H9 (cell line): ENCODE measurements at regions not wholly inside any gene's neighbourhood (a gene's known extent, or its start where the extent isn't known, plus 50 kb on each side); places are given as distances from the start of the nearest gene placed in this dataset.

Experiments
- DNase-seq: peaks from one replicate; pipeline ENCODE4 v3.0.0-alpha.2; 2017
- H2AFZ ChIP-seq: one replicate; pipeline ENCODE4 v1.6.1; 2013; ENCODE audit warnings: mild to moderate bottlenecking, low read length, control low read depth, moderate library complexity
- H2AK5ac ChIP-seq: 2 replicates; pipeline ENCODE4 v1.6.1; 2013; ENCODE audit warnings: low read length, control low read depth, mixed read lengths; ENCODE audit not compliant: insufficient read length
- H2BK120ac ChIP-seq: one replicate; pipeline ENCODE4 v1.6.1; 2013; ENCODE audit warnings: low read depth, mild to moderate bottlenecking, low read length, control low read depth, inconsistent platforms; ENCODE audit not compliant: poor library complexity, severe bottlenecking
- H2BK12ac ChIP-seq: 2 replicates; pipeline ENCODE4 v1.6.1; 2013; ENCODE audit warnings: low read length, control low read depth, mixed read lengths, low read depth; ENCODE audit not compliant: insufficient read length
- H2BK15ac ChIP-seq: 2 replicates; pipeline ENCODE4 v1.6.1; 2013; ENCODE audit warnings: low read depth, low read length, control low read depth
- H2BK20ac ChIP-seq: one replicate; pipeline ENCODE4 v1.6.1; 2013; ENCODE audit warnings: low read depth, mild to moderate bottlenecking, low read length, control low read depth, inconsistent platforms; ENCODE audit not compliant: poor library complexity, severe bottlenecking
- H2BK5ac ChIP-seq: 2 replicates; pipeline ENCODE4 v1.6.1; 2013; ENCODE audit warnings: low read length, control low read depth, mixed read lengths; ENCODE audit not compliant: insufficient read length
- H3K14ac ChIP-seq: 2 replicates; pipeline ENCODE4 v1.6.1; 2013; ENCODE audit warnings: low read length, control low read depth; ENCODE audit not compliant: insufficient read depth
- H3K18ac ChIP-seq: 2 replicates; pipeline ENCODE4 v1.6.1; 2013; ENCODE audit warnings: low read depth, mild to moderate bottlenecking, mixed read lengths, low read length, control low read depth; ENCODE audit not compliant: insufficient read length
- H3K23ac ChIP-seq: 2 replicates; pipeline ENCODE4 v1.6.1; 2013; ENCODE audit warnings: low read length, control low read depth, mixed read lengths, low read depth; ENCODE audit not compliant: insufficient read length
- H3K23me2 ChIP-seq: 2 replicates; pipeline ENCODE4 v1.6.1; 2013; ENCODE audit warnings: low read depth, mild to moderate bottlenecking, mixed read lengths, low read length, control low read depth; ENCODE audit not compliant: insufficient read length, poor library complexity, severe bottlenecking
- H3K27ac ChIP-seq: 2 replicates; pipeline ENCODE4 v1.5.1; 2013; ENCODE audit warnings: low read length, control low read depth, mixed read lengths, low read depth; ENCODE audit not compliant: insufficient read length
- H3K27me3 ChIP-seq: 2 replicates; pipeline ENCODE4 v1.6.1; 2013; ENCODE audit warnings: low read length, control low read depth, inconsistent platforms; ENCODE audit not compliant: insufficient read depth
- H3K4ac ChIP-seq: 2 replicates; pipeline ENCODE4 v1.6.1; 2013; ENCODE audit warnings: low read depth, mild to moderate bottlenecking, control low read depth, inconsistent platforms, low read length, moderate library complexity
- H3K4me1 ChIP-seq: 2 replicates; pipeline ENCODE4 v1.6.1; 2013; ENCODE audit warnings: low read length, control low read depth, inconsistent platforms; ENCODE audit not compliant: insufficient read depth
- H3K4me2 ChIP-seq: 2 replicates; pipeline ENCODE4 v1.6.1; 2013; ENCODE audit warnings: low read length, control low read depth, mixed read lengths; ENCODE audit not compliant: insufficient read length, insufficient read depth
- H3K56ac ChIP-seq: 2 replicates; pipeline ENCODE4 v1.6.1; 2013; ENCODE audit warnings: low read depth, mild to moderate bottlenecking, mixed read lengths, low read length, control low read depth; ENCODE audit not compliant: insufficient read length
- H3K79me1 ChIP-seq: 2 replicates; pipeline ENCODE4 v1.6.1; 2013; ENCODE audit warnings: low read depth, mild to moderate bottlenecking, moderate library complexity, low read length, control low read depth, inconsistent platforms; ENCODE audit not compliant: insufficient read depth, poor library complexity, severe bottlenecking
- H3K79me2 ChIP-seq: 2 replicates; pipeline ENCODE4 v1.6.1; 2013; ENCODE audit warnings: low read length, control low read depth, inconsistent platforms; ENCODE audit not compliant: insufficient read depth
- H3K9ac ChIP-seq: 2 replicates; pipeline ENCODE4 v1.6.1; 2013; ENCODE audit warnings: low read length, control low read depth, mixed read lengths; ENCODE audit not compliant: insufficient read length; ENCODE audit errors: extremely low read depth
- H3K9me3 ChIP-seq: one replicate; pipeline ENCODE4 v1.6.1; 2013; ENCODE audit warnings: low read depth, low read length, inconsistent platforms; ENCODE audit not compliant: control insufficient read depth
- H3T11ph ChIP-seq: one replicate; pipeline ENCODE4 v1.6.1; 2013; ENCODE audit warnings: mild to moderate bottlenecking, low read length, control low read depth, inconsistent platforms
- H4K20me1 ChIP-seq: one replicate; pipeline ENCODE4 v1.6.1; 2013; ENCODE audit not compliant: control insufficient read depth, insufficient read length, insufficient read depth
- H4K5ac ChIP-seq: 2 replicates; pipeline ENCODE4 v1.6.1; 2013; ENCODE audit warnings: low read depth, mild to moderate bottlenecking, mixed read lengths, low read length, control low read depth; ENCODE audit not compliant: insufficient read length
- H4K8ac ChIP-seq: replicated peaks from 2 replicates; pipeline ENCODE4 v1.6.1; 2013; ENCODE audit warnings: low read length, control low read depth, mixed read lengths, low read depth; ENCODE audit not compliant: insufficient read length
- H4K91ac ChIP-seq: 2 replicates; pipeline ENCODE4 v1.6.1; 2013; ENCODE audit warnings: low read depth, mild to moderate bottlenecking, moderate library complexity, mixed read lengths, low read length, control low read depth; ENCODE audit not compliant: insufficient read length
- H3K27ac Mint-ChIP-seq, 3 experiments: 2 replicates in 2 of 3; 3 replicates in 1 of 3; pipeline ENCODE4 v1.8.0; 2020 to 2021; ENCODE audit warnings: mixed read lengths in 3 of 3, mild to moderate bottlenecking in 1 of 3, moderate library complexity in 1 of 3
- H3K27me3 Mint-ChIP-seq: 2 replicates; pipeline ENCODE4 v1.8.0; 2021; ENCODE audit warnings: low read depth, mild to moderate bottlenecking, moderate library complexity, mixed read lengths
- H3K36me3 Mint-ChIP-seq, 3 experiments: 2 replicates in 2 of 3; 3 replicates in 1 of 3; pipeline ENCODE4 v1.8.0; 2020 to 2021; ENCODE audit warnings: low read depth in 3 of 3, mixed read lengths in 3 of 3; ENCODE audit not compliant: insufficient read depth in 1 of 3
- H3K4me1 Mint-ChIP-seq, 2 experiments: 2 replicates each; pipeline ENCODE4 v1.8.0; 2020; ENCODE audit warnings: mixed read lengths in 2 of 2
- H3K4me3 Mint-ChIP-seq, 2 experiments: 2 replicates in 1 of 2; 3 replicates in 1 of 2; pipeline ENCODE4 v1.8.0; 2020 to 2021; ENCODE audit warnings: mild to moderate bottlenecking in 2 of 2, mixed read lengths in 2 of 2, moderate library complexity in 1 of 2
- H3K9me3 Mint-ChIP-seq, 2 experiments: 2 replicates in 1 of 2; 3 replicates in 1 of 2; pipeline ENCODE4 v1.8.0; 2020; ENCODE audit warnings: mild to moderate bottlenecking in 2 of 2, mixed read lengths in 2 of 2, moderate library complexity in 1 of 2
- CTCF ChIP-seq: fragments of 200-600 bp; sonication (generic); conservative IDR thresholded peaks from 3 replicates; pipeline ENCODE4 v1.8.0; 2021; ENCODE audit warnings: antibody characterized with exemption, mild to moderate bottlenecking
- WGBS: extraction: QIAGEN DNeasy Blood & Tissue Kit; methylation state at CpG from one replicate; pipeline ENCODE4 v1.1.7; 2013; ENCODE audit warnings: missing lambda C conversion rate, low lambda C conversion rate, mixed read lengths; ENCODE audit not compliant: insufficient read length; ENCODE audit errors: extremely low coverage; 5-methylcytosine and 5-hydroxymethylcytosine counted together

- no peak overlapping the region for H3K14ac ChIP-seq
- Mint-ChIP-seq H3K27ac (no peak overlapping the region), H3K4me1 (peaks cover 8 to 14% of the 10 kb centered on the region in 2 experiments), H3K9me3 (no peaks in the 10 kb centered on the region; a peak in 1 of 5 replicates), H3K4me3 (no peak overlapping the region), H3K27me3 (peaks cover 15% of the 10 kb centered on the region), H3K36me3 (no peaks in the 10 kb centered on the region)
- H2AFZ ChIP-seq = no peak overlapping the region
- no peak overlapping the region for H3K27ac ChIP-seq
- H2BK12ac ChIP-seq = no peak overlapping the region
- no CpG with 5 or more reads among the region's 2 CpGs for WGBS
- H2BK20ac ChIP-seq = no peak overlapping the region
- no peaks in the 10 kb centered on the region for H3K79me2 ChIP-seq
- no peak overlapping the region for H3K18ac ChIP-seq
- H3K79me1 ChIP-seq = no peaks in the 10 kb centered on the region
- H3K4me1 ChIP-seq = no peaks in the 10 kb centered on the region
- no peak overlapping the region for H3K4ac ChIP-seq
- no peak for DNase-seq
- no peak for TF ChIP-seq CTCF
- no peak overlapping the region for H4K91ac ChIP-seq
- H3K9ac ChIP-seq = no peak overlapping the region
- H2BK5ac ChIP-seq = no peak overlapping the region
- H3K27me3 ChIP-seq = no peaks in the 10 kb centered on the region
- no peak overlapping the region for H3K4me2 ChIP-seq
- H3K23me2 ChIP-seq = no peaks in the 10 kb centered on the region
- no peak overlapping the region for H2BK120ac ChIP-seq
- no peak overlapping the region for H2BK15ac ChIP-seq
- no peak overlapping the region for H3T11ph ChIP-seq
- no peak overlapping the region for H4K8ac ChIP-seq
- no peaks in the 10 kb centered on the region for H3K9me3 ChIP-seq
- no peak overlapping the region for H3K56ac ChIP-seq
- no peak overlapping the region for H3K23ac ChIP-seq
- no peaks in the 10 kb centered on the region for H4K20me1 ChIP-seq
- no peak overlapping the region for H2AK5ac ChIP-seq
- no peak overlapping the region for H4K5ac ChIP-seq
These were observed 110.9 kb downstream of the BAMBI start for GRCh38 chr10:28788252-28788651.
